T-helper 1 cell (primary cell): ENCODE measurements at regions not wholly inside any gene's neighbourhood (a gene's known extent, or its start where the extent isn't known, plus 50 kb on each side); places are given as distances from the start of the nearest gene placed in this dataset.
A peak's percentile ranks its signal among the peaks of the same experiment; 100 is the strongest.
"Not testable (repeated sequence)": the region's sequence is repeated elsewhere in the genome, so short reads cannot be mapped to it uniquely, and the experiment has no call there.

ENCODE experiments used
- DNase-seq, 5 donors: peaks; one replicate each; pipeline ENCODE4 v3.0.0-alpha.2; 2012 to 2020

GRCh38 chr15:31433091-31433490, 106.5 kb downstream of the KLF13 start:
- DNase-seq: no peak

GRCh38 chr15:31433574-31433973, 106.9 kb downstream of the KLF13 start:
- DNase-seq: no peak

GRCh38 chr15:31434275-31434587, 107.6 kb downstream of the KLF13 start:
- DNase-seq: no peak

DNA sequence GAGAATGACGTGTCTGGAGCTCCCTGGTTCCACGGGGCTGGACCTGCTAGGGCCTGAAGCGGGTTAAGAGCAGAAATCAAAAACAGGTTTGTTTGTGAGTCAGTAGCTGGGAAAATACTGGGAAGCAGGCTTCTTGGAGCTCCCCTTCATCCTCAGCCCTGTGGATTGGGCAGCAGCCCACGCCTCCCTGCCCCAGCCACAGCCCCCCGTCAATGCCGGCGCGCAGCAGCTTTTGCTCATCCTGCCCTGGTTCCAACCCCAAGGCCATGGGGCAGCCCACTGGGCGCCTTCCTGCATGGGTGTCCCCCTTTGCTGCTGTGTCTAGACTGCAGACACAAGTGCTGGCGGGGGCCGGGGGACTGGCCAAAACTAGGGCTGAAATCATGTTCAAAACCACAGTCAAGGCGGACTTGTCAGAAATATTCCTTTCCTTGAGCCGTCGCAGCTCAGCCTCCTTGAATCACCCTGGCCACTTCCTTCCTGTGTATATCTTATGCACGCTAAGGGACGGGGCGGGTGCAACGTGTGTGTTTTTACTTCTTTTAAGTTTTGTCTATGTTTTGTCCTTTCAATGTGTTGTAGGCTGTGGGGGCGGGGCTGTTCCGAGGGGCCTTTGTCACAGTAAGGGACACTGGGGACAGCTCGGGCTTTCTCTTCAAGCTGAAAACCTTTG, 108.1 kb downstream of the KLF13 start:
- peak; percentile 40 to 95 (median 65) for DNase-seq

GRCh38 chr15:31435261-31435911, 108.8 kb downstream of the KLF13 start:
- peak; percentile 45 to 96 (median 66) for DNase-seq

DNA sequence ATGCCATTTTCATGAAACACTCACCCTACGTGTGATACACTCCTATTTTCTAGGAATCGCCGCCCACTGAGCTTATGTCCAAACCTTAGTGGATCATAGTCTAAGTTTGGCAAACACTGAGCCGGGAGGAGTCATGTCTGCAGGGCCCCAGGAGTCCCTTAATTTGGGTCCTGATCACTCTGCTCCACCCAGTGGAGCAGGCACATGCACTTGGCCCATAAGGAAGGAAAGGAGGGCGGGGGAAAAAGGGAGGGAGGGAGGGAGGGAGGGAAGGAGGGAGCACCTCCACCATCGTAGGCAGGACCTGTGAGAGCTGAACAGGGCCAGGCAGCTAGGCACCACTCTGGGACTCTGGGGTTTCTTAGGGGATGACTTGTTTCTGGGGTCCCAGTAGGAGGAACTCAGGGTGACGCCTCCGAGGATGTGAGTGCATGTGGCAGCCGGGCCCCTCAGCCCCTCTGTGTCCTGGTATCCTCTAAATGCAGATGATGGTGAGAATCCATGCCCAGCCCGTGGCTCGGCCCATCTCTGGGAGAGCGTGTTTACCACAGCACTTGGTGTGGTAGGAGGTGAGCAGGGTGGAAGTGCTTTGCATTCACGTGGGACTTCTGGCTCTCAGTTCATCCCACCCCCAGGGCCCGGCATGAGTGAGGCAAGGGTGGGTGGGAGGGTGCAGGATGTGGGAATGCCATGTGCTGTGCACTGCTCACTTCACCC, 109.4 kb downstream of the KLF13 start:
- DNase-seq: no peak

DNA sequence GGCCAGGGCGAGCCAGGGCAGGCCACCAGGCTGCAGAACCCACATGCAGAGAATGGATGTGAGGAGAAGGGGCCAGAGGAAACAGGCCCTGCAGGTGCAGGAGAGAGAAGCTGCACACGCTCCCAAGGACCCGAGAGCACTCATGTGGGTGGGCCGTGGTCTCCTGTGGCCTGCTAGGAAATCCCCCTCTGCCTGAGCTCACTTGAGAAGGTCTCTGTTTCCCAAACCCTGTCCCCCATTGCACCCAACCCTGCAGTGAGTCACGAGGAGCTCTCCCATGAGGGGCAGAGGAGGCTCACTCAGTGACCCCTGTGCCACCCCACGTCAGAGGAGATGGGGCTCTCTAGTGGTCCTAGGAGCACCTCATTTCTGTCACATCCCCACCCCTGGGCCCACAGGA, 111.1 kb downstream of the KLF13 start:
- DNase-seq: no peak

- no peak for DNase-seq
Observed at GRCh38 chr15:31438601-31439265, 112.1 kb downstream of the KLF13 start.

GRCh38 chr15:31439328-31439727, 112.7 kb downstream of the KLF13 start:
- peak in 1 of 5 donors; percentile 43 for DNase-seq

GRCh38 chr15:31440216-31440615, 113.6 kb downstream of the KLF13 start:
- DNase-seq: not testable (repeated sequence)

DNA sequence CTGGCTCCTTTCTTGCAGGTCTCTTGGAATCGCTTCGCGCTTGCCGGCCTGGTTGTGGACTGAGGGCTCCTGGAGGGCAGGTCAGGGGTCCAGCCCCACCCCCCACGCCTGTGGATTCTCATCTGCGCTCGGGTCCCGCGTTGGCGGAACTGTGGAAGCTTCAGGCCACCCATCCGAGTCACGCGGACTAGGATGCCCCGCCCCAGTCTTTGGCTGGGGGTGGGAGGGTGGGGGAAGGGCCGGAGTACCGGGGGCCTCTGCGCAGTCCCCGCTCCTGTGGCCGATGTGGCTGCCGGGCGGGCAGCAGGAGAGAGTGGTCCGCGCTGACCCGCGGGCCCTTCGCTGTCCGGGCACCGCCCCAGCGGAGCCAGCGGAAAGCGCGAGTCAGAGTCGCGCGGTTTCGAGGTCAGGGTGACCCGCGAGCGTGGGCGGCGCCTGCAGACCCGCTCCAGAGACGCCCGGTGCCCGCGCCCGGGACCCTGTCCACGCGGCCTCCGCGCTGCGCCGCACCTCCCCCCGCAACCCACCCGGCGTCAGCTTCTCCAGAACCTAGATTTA, 114.2 kb downstream of the KLF13 start:
- DNase-seq: peak in 3 of 5 donors; percentile 17 to 53 (median 26)

GRCh38 chr15:31442226-31442625, 115.6 kb downstream of the KLF13 start:
- DNase-seq: no peak

- no peak for DNase-seq
Observed at GRCh38 chr15:31442699-31443111, 116.1 kb downstream of the KLF13 start.

- no peak for DNase-seq
Observed at GRCh38 chr15:31444844-31445243, 118.2 kb downstream of the KLF13 start.

DNA sequence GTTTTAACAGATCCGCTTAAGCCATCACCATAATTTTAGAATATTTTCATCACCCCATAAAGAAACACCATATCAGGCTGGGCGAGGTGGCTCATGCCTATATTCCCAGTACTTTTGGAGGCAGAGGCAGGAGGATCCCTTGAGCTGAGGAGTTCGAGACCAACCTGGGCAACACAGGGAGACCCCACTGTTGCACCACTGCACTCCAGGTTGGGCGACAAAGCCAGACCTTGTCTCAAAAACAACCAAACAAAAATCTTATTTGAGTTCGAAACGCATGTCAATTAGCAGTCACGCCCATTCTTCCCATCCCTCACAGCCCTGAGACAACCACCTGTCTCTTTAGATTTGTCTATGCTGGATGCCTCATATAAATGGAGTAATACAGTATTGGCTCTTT, 119.9 kb downstream of the KLF13 start:
- DNase-seq: no peak

GRCh38 chr15:31447931-31448634, 121.4 kb downstream of the KLF13 start:
- no peak for DNase-seq

- DNase-seq: no peak
Observed at GRCh38 chr15:31448635-31448979, 122.0 kb downstream of the KLF13 start.

DNA sequence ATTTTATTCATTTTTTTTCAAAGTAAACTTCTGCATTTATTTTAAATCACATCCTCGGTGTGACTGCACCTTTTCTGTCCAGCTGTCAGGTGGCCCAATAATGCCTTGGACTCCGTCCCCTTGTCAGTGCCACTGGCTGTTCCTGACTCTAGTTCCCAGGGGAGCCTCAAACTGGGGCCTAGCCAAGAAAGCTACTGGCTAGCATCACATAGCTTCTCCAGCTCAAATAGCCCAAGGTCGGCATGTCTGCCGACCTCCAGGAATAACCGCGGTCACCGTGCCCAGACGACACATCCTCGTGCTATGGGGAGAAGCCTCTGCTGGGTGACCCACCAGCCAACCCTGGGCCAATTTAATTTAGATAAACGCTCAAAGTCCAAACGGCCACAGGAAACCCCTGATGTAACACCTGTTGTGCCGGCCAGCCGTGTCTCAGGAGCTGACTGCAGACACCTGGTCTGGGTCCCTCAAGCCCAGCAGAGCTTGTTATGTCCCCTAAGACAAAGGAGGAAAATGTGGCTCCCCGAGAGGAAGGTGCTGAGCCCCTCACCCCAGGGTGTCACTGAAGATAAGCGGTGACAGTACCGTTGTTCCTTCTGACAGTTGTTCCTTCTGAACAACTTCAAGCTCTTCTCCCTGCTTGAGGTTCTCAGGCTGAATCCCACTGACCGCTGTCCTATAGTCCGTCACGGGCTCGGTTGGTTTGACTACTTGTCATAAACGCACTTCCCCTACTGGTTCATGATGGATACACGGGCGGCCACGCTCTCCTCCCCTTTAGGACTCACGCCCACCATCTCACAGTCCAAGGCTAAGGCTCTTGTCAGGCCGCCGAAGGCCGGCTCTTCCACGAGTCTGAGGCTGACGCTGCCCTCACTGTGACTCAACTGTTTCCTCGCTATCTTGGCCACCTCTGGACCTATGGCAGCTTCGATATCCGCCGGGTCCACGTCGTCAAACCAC, 126.2 kb downstream of the KLF13 start:
- DNase-seq: no peak

GRCh38 chr15:31453558-31454318, 127.1 kb downstream of the KLF13 start:
- no peak for DNase-seq

DNA sequence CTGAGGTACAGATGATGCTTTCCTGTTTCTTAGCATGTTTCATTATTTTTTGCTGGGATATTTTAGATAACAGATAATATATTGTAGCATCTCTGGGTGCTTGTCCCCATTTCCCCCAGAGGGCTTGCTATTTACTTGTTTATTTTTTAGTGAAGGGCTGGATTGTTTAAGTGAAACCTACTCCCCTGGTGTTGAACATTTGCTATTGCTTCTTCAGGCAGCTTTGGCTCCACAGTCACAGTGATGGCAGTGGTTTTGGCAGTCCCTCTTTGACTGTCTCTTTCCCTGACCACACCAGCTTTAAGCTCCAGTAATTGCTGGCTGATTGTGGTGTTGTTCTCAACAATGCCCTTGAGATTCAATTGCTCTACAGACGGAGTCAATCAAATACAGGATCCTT, 128.9 kb downstream of the KLF13 start:
- peak in 1 of 5 donors; percentile 34 for DNase-seq
